ENCODE measurements at regions not wholly inside any gene's neighbourhood (a gene's known extent, or its start where the extent isn't known, plus 50 kb on each side); places are given as distances from the start of the nearest gene placed in this dataset.

- DNase-seq: no peak
Observed at GRCh38 chr16:72444696-72445095, 272.7 kb upstream of the PMFBP1 start.

GRCh38 chr16:72443809-72444208 is 271.9 kb upstream of the PMFBP1 start:
- DNase-seq: no peak

- DNase-seq: no peak
Observed at GRCh38 chr16:72442385-72443158, 270.6 kb upstream of the PMFBP1 start.

GRCh38 chr16:72437891-72438290 is 265.9 kb upstream of the PMFBP1 start:
- DNase-seq: no peak

DNA sequence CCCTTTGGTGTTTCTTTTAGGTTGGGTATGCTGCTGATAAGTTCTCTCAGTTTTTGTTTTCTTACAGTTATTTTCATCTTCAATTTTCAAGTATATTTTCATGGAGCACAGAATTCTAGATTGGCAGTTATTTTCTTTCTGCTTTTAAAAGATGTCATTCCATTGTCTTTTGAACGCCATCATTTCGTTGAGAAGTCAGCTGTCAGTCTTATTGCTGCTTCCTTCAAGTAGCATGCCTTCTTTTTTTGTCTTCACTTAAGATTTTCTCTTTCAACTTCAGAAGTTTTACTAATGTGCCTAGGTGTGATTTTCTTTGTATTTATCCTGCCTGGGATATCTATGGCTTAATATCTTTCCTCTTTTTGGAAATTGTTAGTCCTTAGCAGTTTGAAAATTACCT is 262.2 kb upstream of the PMFBP1 start:
- DNase-seq: no peak

DNA sequence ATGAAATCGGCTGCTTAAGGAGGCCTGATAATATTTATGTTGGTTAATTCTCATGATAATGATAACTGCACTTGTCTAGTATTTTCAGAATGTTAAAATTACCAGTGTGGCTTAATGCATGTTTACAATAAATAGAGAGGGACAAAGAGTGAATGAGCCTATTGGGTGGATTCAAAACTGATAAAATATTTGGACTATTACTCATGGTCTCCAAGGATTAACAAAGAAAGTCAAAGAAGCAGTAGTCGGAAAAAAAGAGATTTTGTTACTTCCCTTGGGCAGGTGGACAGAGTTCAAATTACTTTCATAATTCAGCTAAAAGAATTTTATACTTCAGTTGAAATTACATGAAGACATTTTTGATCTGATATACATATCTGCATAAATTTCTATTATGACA is 258.2 kb upstream of the PMFBP1 start:
- DNase-seq: no peak

- no peak for DNase-seq
Observed at GRCh38 chr16:72429671-72430081, 257.7 kb upstream of the PMFBP1 start.

GRCh38 chr16:72428681-72429376 is 256.9 kb upstream of the PMFBP1 start:
- DNase-seq: no peak

- DNase-seq: no peak
Observed at GRCh38 chr16:72427783-72428331, 255.9 kb upstream of the PMFBP1 start.

DNA sequence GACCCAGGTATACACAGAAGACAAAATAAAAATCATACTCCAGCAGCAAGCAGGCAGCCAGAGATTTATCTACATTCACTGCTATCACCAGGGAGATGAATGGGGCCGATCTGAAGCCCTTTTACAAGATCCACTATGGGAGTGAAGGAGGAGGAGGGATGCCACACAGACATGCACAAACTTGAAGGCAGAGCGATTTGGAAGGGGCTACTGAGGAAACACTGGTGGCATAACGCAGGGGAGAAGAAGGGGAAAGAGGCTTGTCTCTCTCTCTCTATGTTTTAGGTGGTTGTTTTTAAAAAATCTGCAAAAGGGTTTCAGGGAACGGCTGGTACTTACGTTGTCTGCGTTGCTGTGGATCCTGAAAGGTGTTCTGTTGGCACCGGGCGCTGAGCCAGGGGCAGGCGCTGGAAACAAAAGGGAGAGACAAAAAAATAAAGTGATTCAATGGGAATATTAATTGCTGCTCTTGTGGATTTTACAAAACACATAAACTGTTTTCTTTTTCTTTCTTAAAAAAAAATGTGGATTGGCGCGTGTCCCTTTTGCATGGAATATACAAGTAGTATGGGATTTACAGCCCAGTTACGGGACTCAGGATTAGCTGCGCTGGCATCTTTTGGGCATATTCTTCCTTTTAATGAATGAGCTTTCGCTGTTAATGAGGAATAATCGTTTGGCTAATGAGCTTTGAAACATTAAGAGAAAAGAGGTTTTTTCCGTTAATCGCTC is 255.3 kb upstream of the PMFBP1 start:
- DNase-seq: no peak

DNA sequence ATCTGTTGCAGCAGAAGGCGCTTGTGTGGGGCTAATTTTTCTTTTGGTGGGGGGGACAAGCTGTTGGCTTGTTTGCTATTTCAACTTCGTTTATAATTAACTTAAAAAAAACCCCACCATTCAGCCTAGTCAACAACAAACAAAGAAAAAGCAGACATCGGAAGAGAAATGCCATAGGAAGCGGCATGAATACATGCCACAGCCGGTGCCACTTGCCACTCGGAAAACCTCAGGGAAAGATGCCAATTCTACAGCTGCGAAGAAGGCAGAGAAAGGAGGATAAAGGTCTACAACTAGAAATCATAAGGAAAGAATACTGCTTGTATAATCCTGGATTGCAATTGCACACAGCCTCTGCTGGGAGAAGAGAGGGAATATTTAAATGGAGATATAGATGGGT is 254.4 kb upstream of the PMFBP1 start:
- DNase-seq: no peak

DNA sequence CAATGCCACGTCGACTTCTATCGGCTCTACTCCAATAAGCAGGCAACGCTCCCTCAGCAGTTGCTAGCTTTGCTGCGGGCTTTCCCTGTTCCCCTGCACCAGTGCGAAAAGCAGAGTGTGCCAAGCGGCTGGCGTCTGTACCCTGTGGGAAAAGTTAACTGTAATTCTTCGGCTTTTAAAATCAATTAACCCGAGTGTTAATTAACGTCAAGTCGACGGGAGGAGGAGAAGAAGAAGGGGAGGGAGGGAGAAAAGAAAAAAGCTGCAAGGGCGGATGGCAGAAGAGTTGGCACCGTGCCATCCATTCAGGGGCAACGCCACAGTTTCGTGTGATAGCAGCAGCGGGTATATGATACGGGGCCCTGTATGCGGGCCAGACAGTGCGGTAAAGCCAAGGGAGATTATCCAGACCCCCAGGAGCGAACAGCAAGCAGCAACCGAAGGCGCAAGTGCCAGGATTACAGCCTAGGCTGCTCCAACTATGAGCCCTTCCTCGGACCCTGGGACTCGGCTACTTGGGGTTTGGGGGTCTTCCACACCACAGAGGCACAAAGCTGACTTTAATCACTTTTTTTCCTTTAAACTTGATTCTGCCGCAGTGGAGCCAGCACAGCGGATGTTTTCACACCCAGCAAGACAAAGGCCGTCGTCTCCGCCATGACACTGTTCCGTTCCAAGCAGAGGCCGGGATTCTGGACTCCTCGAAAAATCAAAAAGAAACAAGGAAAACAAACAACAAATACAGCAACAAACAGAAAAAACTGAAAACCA is 253.8 kb upstream of the PMFBP1 start:
- DNase-seq: no peak

GRCh38 chr16:72424757-72425156 is 252.8 kb upstream of the PMFBP1 start:
- no peak for DNase-seq

- no peak for DNase-seq
Observed at GRCh38 chr16:72422308-72422897, 250.4 kb upstream of the PMFBP1 start.

DNA sequence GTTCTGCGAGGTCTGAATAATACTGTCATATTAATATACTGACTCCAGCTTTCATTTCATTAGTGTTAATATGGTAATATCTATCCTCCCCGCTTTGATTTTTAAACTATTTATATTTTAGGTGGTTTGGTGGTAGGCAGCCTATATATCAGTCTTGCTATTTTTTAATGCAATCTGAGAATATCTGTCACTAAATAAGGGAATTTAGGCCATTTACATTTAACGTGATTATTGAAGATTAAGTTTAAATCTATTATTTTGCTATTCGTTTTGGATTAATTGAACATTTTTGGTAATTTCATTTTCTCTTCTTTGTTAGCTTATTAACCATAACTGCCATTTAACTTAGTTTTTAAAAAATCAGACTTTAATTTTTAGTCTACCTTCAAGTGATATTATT is 247.7 kb upstream of the PMFBP1 start:
- DNase-seq: no peak

- no peak for DNase-seq
Observed at GRCh38 chr16:72415379-72415778, 243.4 kb upstream of the PMFBP1 start.

DNA sequence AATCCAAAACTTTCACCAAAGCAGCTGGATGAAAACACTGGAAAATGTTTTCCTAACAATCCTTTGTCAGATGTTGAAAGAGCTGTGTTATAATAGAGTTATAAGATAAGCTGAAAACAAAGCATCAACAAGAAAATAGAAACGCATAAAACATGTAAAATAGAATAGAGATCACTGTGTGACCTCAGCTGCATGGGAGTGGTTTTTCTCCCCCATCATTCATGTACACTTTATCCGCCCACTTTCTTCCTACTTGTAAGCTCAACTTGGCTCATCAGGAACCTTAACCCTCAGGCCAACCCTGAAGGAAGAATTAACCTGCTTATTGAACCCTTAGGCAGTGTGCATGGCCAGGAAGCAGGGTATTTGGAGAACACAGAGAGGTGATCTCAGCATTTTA is 238.5 kb upstream of the PMFBP1 start:
- no peak for DNase-seq

- DNase-seq: no peak
Observed at GRCh38 chr16:72409423-72409822, 237.5 kb upstream of the PMFBP1 start.

DNA sequence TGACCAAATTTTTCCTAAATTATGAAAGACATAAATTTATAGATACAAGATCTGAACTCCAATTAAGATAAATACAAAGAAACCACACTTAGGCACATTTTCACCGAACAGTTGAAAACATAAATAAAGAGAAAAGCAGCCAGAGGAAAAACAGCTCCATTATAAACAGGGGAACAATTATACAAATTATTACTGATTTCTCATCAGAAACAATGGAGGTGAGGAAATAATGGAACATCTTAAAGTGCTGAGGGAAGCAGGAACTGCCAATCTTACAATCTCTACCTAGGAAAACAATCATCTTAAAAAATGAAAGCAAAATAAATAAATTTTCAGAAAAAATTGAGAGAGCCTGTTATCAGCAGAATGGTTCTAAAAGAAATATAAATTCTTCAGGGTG is 234.4 kb upstream of the PMFBP1 start:
- DNase-seq: no peak

DNA sequence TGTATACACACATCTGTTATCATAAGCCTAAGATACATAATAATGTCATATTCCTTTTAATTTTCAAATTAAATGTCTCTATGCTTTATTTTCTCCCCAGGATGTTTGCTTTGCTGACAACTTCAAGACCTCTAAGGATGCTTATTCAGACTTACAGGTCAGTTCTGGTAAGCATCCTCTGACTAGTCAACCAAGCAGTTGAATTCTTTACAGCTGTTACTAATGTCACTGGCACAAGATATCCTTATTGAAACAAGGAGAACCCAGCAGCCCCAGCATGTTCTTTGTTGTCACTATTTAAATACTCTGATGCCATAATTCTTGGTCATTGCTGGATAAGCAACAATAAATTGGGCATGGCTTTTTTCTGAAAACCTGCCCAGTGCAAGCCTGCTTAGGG is 232.3 kb upstream of the PMFBP1 start:
- no peak for DNase-seq

DNA sequence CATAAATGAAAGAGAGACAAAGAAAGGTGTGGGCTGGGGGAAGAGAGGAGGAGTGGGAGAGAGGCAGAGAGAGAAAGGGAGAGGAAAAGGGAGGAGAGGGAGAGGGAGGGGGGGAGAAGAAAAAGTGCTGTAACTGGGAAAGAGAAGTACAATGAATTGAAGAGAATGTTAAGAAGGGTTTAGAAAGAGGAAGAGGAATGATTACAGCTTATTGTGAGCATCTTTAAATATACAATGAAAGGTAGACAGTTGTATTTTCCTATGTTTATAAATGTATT is 229.1 kb upstream of the PMFBP1 start:
- DNase-seq: no peak

GRCh38 chr16:72400257-72401083 is 228.5 kb upstream of the PMFBP1 start:
- DNase-seq: peak; percentile 31 to 45

Measured in NCI-H2081 (cell line).